ENCODE measurements at regions not wholly inside any gene's neighbourhood (a gene's known extent, or its start where the extent isn't known, plus 50 kb on each side); places are given as distances from the start of the nearest gene placed in this dataset.

GRCh38 chr21:32203877-32204480, 74.9 kb downstream of the MIS18A start:
- no peak for TF ChIP-seq POLR2A (IDR thresholded peaks at IDR 0.05)
- no peak for TF ChIP-seq CTCF (IDR thresholded peaks at IDR 0.05)

Data from ovary (tissue), 3 donors.